ENCODE measurements at regions not wholly inside any gene's neighbourhood (a gene's known extent, or its start where the extent isn't known, plus 50 kb on each side); places are given as distances from the start of the nearest gene placed in this dataset.

DNA sequence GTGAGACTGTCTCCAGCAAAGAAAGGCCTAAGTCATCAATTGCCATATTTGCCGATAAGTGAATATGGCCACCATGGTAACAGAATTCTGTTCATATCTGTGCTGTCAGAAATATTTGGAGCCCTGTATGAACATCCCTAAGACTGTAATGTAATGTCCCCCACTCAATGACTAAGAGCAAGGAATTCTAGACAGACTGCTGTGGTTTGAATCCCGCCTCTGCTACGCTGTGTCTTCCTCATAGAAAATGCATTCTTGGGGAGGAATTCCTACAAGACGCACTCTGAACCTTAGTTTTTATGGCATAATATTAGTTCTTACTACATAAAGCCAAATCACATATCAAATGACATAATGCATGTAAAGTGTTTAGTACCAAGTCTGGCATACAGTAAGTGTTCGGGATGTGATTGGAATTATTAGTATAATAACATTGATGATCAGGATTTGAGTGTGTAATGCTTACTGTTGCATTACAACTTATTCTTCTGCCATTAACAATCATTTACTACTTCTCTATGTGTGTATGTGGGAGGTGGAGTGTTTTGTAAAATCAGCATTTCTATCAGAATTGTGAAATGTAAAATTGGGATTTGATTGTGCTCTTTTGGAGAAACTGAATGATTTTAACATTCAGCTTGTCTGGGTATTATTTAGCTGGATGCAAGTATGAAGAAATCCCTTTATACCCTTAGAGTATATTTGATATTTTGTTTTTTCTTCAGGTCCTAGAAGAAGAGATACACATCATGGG lies 103.0 kb downstream of the OLIG3 start:
- H3K4ac ChIP-seq (replicated peaks; ENCODE audit: insufficient read length, low read depth, low read length): no peak overlapping the region
- H3K27ac ChIP-seq (ENCODE audit: low read depth, low read length): no peak overlapping the region
- no peaks in the 10 kb centered on the region for H3K79me1 ChIP-seq (ENCODE audit: low read depth, low read length)
- H2BK15ac ChIP-seq (ENCODE audit: low read length): no peak overlapping the region
- H3K9ac ChIP-seq (replicated peaks in 1 of 4; ENCODE audit: extremely low read depth in 1 of 4, low read depth in 3 of 4, low read length in 3 of 4): no peak overlapping the region
- no peak overlapping the region for H2BK20ac ChIP-seq (ENCODE audit: low read length)
- 92% methylated on average over 5 of the region's 5 CpGs; no CpG with 5 or more reads in 1 of the 2 experiments for WGBS, 2 experiments (ENCODE audit: extremely low coverage in 1 of 2, insufficient coverage in 1 of 2, insufficient read length in 1 of 2, insufficient replicate concordance in 2 of 2, low coverage in 1 of 2, low lambda C conversion rate in 2 of 2, missing lambda C conversion rate in 1 of 2)
- no peaks in the 10 kb centered on the region for H3K23me2 ChIP-seq (ENCODE audit: low read depth, low read length)
- H3K27me3 ChIP-seq (replicated peaks in 1 of 4; ENCODE audit: control insufficient read depth in 3 of 4, extremely low read depth in 1 of 4, insufficient read depth in 3 of 4, low read length in 3 of 4): peaks cover 4 to 28% (median 13%) of the 10 kb centered on the region in 4 experiments
- no peak overlapping the region for H2BK5ac ChIP-seq (ENCODE audit: low read depth, low read length)
- H3K79me2 ChIP-seq (ENCODE audit: control insufficient read depth in 1 of 2, insufficient read depth in 2 of 2, low read length in 2 of 2): no peaks in the 10 kb centered on the region
- H3K4me3 ChIP-seq (ENCODE audit: extremely low read depth in 1 of 4, insufficient read depth in 2 of 4, low read depth in 3 of 4, low read length in 4 of 4): no peak overlapping the region
- no peak overlapping the region for H4K8ac ChIP-seq (ENCODE audit: extremely low read depth, insufficient read depth, low read length)
- CTCF ChIA-PET (ENCODE audit: partially characterized antibody): interaction anchor here (1.5 to 3.3 kb wide), 2 partner anchors 17 to 19 kb away, joined by 4 to 13 read pairs; no protein-coding TSS in a partner anchor
- no peak overlapping the region for H2BK12ac ChIP-seq (ENCODE audit: low read depth, low read length)
- no peaks in the 10 kb centered on the region for H3K36me3 ChIP-seq (ENCODE audit: control insufficient read depth in 2 of 4, insufficient read depth in 4 of 4, low read length in 3 of 4)
- no peak overlapping the region for H2AK5ac ChIP-seq (ENCODE audit: low read depth, low read length)
- H4K5ac ChIP-seq (ENCODE audit: insufficient read length, low read depth, low read length): no peak overlapping the region
- H2BK120ac ChIP-seq (replicated peaks; ENCODE audit: low read depth, low read length): no peak overlapping the region
- H4K91ac ChIP-seq (replicated peaks; ENCODE audit: insufficient read length, low read length): no peak overlapping the region
- H3K14ac ChIP-seq (ENCODE audit: insufficient read length): no peak overlapping the region
- DNase-seq (ENCODE audit: low read depth in 1 of 2, low spot score in 2 of 2): no peak
- peaks cover 0 to 3% of the 10 kb centered on the region in 2 experiments; a peak in 1 of 4 replicates for H3K9me3 ChIP-seq (ENCODE audit: insufficient read depth in 2 of 2, low read depth in 1 of 2, low read length in 1 of 2)
- H3K56ac ChIP-seq (replicated peaks; ENCODE audit: insufficient read length, low read depth, low read length): no peak overlapping the region
- H3K4me2 ChIP-seq (ENCODE audit: insufficient read depth in 1 of 2, low read depth in 2 of 2, low read length in 2 of 2): no peak overlapping the region
- FAIRE-seq: no peak
- H4K20me1 ChIP-seq (replicated peaks in 1 of 2; ENCODE audit: control insufficient read depth in 1 of 2, insufficient read depth in 2 of 2, low read length in 2 of 2): no peaks in the 10 kb centered on the region
- no peaks in the 10 kb centered on the region for H3K4me1 ChIP-seq (replicated peaks in 1 of 4; ENCODE audit: control insufficient read depth in 3 of 4, insufficient read depth in 4 of 4, low read length in 3 of 4)
- no peak overlapping the region for H3K23ac ChIP-seq (ENCODE audit: insufficient read length)
- POLR2A ChIA-PET (ENCODE audit: partially characterized antibody): no interaction called here
- no peak overlapping the region for H3K18ac ChIP-seq (ENCODE audit: extremely low read depth, low read length)
- no peak overlapping the region for H2AFZ ChIP-seq (ENCODE audit: low read length)
- no peak for TF ChIP-seq EZH2 (IDR thresholded peaks at IDR 0.05; ENCODE audit: low read depth, low read length, severe bottlenecking)
- no peak for TF ChIP-seq YY1 (IDR thresholded peaks at IDR 0.05; ENCODE audit: low read depth, low read length)
- no peak for TF ChIP-seq BACH1 (IDR thresholded peaks at IDR 0.05; ENCODE audit: low read length)
- TF ChIP-seq SP4 (IDR thresholded peaks at IDR 0.05; ENCODE audit: low read length): no peak
- no peak for TF ChIP-seq TAF1 (IDR thresholded peaks at IDR 0.05; ENCODE audit: low read depth, low read length)
- no peak for TF ChIP-seq KDM4A (IDR thresholded peaks at IDR 0.05; ENCODE audit: low read depth, low read length, severe bottlenecking)
- no peak for TF ChIP-seq SAP30 (IDR thresholded peaks at IDR 0.05; ENCODE audit: insufficient read depth, insufficient replicate concordance, low read length)
- no peak for TF ChIP-seq CTBP2 (IDR thresholded peaks at IDR 0.05; ENCODE audit: borderline replicate concordance, insufficient read depth, insufficient read length, low read length)
- no peak for TF ChIP-seq RAD21 (IDR thresholded peaks at IDR 0.05 in 1 of 2, conservative IDR thresholded peaks at IDR 0.05 in 1 of 2; ENCODE audit: low read depth in 2 of 2, low read length in 2 of 2)
- no peak for TF ChIP-seq CEBPB (IDR thresholded peaks at IDR 0.05; ENCODE audit: low read depth, low read length)
- TF ChIP-seq TBP (IDR thresholded peaks at IDR 0.05; ENCODE audit: low read depth, low read length): no peak
- TF ChIP-seq, protein P1, sequence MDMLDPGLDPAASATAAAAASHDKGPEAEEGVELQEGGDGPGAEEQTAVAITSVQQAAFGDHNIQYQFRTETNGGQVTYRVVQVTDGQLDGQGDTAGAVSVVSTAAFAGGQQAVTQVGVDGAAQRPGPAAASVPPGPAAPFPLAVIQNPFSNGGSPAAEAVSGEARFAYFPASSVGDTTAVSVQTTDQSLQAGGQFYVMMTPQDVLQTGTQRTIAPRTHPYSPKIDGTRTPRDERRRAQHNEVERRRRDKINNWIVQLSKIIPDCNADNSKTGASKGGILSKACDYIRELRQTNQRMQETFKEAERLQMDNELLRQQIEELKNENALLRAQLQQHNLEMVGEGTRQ (IDR thresholded peaks at IDR 0.05; ENCODE audit: low read length): no peak

All from H1 (cell line).